NCI-H2081 treated with DMSO at 0.1 percent for 48 hours (cell line): ENCODE measurements at regions not wholly inside any gene's neighbourhood (a gene's known extent, or its start where the extent isn't known, plus 50 kb on each side); places are given as distances from the start of the nearest gene placed in this dataset.
"Not testable (repeated sequence)": the region's sequence is repeated elsewhere in the genome, so short reads cannot be mapped to it uniquely, and the experiment has no call there.

ENCODE experiments used
- DNase-seq: peaks from one replicate; lab custom pipeline; 2025; lab: John Stamatoyannopoulos, UW

- DNase-seq = not testable (repeated sequence)
Observed at GRCh38 chrX:94341730-94342129, 667.7 kb downstream of the FAM133A start.

GRCh38 chrX:94361241-94361640 is 687.2 kb downstream of the FAM133A start:
- no peak for DNase-seq

- DNase-seq = no peak
Observed at GRCh38 chrX:94365736-94366135, 691.7 kb downstream of the FAM133A start.

GRCh38 chrX:94366616-94367015 is 692.6 kb downstream of the FAM133A start:
- no peak for DNase-seq

- no peak for DNase-seq
Observed at GRCh38 chrX:94389044-94389443, 715.0 kb downstream of the FAM133A start.

- no peak for DNase-seq
Observed at GRCh38 chrX:94400488-94400887, 726.5 kb downstream of the FAM133A start.

GRCh38 chrX:94401426-94401825 is 727.4 kb downstream of the FAM133A start:
- DNase-seq = no peak

GRCh38 chrX:94414746-94415145 is 740.7 kb downstream of the FAM133A start:
- no peak for DNase-seq

GRCh38 chrX:94418065-94418464 is 744.1 kb downstream of the FAM133A start:
- DNase-seq = no peak

GRCh38 chrX:94424456-94424855 is 750.5 kb downstream of the FAM133A start:
- no peak for DNase-seq

- no peak for DNase-seq
Observed at GRCh38 chrX:94430091-94430490, 756.1 kb downstream of the FAM133A start.

GRCh38 chrX:94435799-94436198 is 761.8 kb downstream of the FAM133A start:
- no peak for DNase-seq

GRCh38 chrX:94454159-94454558 is 780.2 kb downstream of the FAM133A start:
- DNase-seq = no peak

- no peak for DNase-seq
Observed at GRCh38 chrX:94454606-94455005, 780.6 kb downstream of the FAM133A start.

- DNase-seq = no peak
Observed at GRCh38 chrX:94455782-94456181, 781.8 kb downstream of the FAM133A start.

- DNase-seq = no peak
Observed at GRCh38 chrX:94492541-94492940, 818.5 kb downstream of the FAM133A start.

- DNase-seq = no peak
Observed at GRCh38 chrX:94493405-94493804, 819.4 kb downstream of the FAM133A start.

- DNase-seq = no peak
Observed at GRCh38 chrX:94511564-94511963, 837.6 kb downstream of the FAM133A start.

- no peak for DNase-seq
Observed at GRCh38 chrX:94515009-94515408, 841.0 kb downstream of the FAM133A start.

GRCh38 chrX:94524867-94525266 is 850.9 kb downstream of the FAM133A start:
- DNase-seq = no peak

- DNase-seq = no peak
Observed at GRCh38 chrX:94545722-94546121, 871.7 kb downstream of the FAM133A start.

- DNase-seq = no peak
Observed at GRCh38 chrX:94551831-94552230, 877.8 kb downstream of the FAM133A start.

GRCh38 chrX:94560930-94561329 is 886.9 kb downstream of the FAM133A start:
- no peak for DNase-seq

GRCh38 chrX:94576367-94577004 is 902.5 kb downstream of the FAM133A start:
- no peak for DNase-seq
